ENCODE measurements at regions not wholly inside any gene's neighbourhood (a gene's known extent, or its start where the extent isn't known, plus 50 kb on each side); places are given as distances from the start of the nearest gene placed in this dataset.

DNA sequence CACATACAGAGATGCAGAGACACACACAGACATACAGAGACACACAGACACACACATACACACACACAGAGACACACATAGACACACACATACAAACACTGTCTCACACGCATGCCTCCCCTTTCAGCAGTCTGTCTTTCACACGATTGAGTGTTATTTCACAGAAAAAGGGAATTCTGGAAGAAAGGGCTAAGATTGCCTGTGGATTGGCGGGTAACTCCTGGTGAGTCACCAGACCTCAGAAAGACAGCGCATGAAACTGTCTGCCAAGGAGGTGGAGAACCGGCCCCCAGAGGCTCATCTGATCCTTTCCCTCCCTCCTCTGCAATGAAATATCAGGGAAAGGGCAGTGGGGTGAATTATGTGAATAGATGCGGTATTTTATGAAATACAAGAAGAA, 127.2 kb upstream of the GSC start:
- DNase-seq (ENCODE audit: low spot score) = no peak
- Histone ChIP-seq H3K4me3 (no peak overlapping the region), H3K27me3 (no peaks in the 10 kb centered on the region), H2AFZ (no peak overlapping the region), H3K9me3 (ENCODE audit: low read depth) (no peaks in the 10 kb centered on the region), H3K36me3 (replicated peaks; ENCODE audit: insufficient read depth, low read depth) (no peaks in the 10 kb centered on the region), H3K79me2 (no peaks in the 10 kb centered on the region), H3K4me1 (ENCODE audit: insufficient read depth) (no peaks in the 10 kb centered on the region), H3K27ac (no peak overlapping the region), H3K9me2 (replicated peaks; ENCODE audit: insufficient read depth) (no peaks in the 10 kb centered on the region), H3K4me2 (no peak overlapping the region), H4K20me1 (ENCODE audit: insufficient read depth, poor library complexity, severe bottlenecking) (no peaks in the 10 kb centered on the region)
- TF ChIP-seq EZH2 (IDR thresholded peaks at IDR 0.05; ENCODE audit: borderline replicate concordance) (no peak), EZH2phosphoT487 (IDR thresholded peaks at IDR 0.05; ENCODE audit: low read depth, severe bottlenecking, unreplicated experiment) (no peak)
- TF ChIP-seq, protein P1, sequence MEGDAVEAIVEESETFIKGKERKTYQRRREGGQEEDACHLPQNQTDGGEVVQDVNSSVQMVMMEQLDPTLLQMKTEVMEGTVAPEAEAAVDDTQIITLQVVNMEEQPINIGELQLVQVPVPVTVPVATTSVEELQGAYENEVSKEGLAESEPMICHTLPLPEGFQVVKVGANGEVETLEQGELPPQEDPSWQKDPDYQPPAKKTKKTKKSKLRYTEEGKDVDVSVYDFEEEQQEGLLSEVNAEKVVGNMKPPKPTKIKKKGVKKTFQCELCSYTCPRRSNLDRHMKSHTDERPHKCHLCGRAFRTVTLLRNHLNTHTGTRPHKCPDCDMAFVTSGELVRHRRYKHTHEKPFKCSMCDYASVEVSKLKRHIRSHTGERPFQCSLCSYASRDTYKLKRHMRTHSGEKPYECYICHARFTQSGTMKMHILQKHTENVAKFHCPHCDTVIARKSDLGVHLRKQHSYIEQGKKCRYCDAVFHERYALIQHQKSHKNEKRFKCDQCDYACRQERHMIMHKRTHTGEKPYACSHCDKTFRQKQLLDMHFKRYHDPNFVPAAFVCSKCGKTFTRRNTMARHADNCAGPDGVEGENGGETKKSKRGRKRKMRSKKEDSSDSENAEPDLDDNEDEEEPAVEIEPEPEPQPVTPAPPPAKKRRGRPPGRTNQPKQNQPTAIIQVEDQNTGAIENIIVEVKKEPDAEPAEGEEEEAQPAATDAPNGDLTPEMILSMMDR (IDR thresholded peaks at IDR 0.05; ENCODE audit: poor library complexity) = no peak
- WGBS (ENCODE audit: low lambda C conversion rate, missing lambda C conversion rate) = 64% methylated on average over 6 of the region's 6 CpGs

DNA sequence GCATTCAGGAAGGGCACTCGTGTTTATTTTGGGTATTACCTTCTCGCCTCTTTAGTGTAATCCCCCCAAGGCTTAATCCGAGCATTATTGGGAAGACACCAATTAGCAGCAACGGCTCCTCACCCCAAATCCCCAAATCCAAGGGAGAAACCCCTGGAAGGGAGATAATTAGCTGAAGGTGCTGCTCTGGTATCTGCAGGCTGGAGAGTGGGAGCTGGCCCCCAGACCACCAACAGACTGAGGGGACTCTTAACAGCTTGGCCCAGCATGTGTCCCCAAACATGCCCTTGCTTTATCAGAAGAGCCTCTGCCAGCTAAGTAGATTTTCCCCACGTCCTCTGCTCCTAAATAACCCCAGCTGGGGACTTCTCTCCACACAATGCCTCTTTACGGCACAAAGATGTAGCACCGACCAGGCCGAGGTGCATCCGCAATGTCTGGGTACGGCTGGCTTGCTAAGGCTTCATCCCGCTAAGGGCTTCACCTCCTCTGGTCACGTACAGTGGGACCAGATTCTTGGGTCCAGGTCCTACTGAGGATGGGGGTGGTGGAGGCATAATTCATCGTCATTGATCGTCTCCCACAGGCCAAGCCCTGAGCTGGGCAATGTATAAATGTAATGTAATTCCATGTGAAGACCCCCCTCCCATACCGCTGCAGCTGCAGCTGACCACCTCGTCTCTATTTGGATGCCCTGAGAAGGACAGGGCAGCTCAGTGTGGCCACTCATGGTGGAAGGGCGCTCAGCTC, 123.7 kb upstream of the GSC start:
- H4K20me1 ChIP-seq (ENCODE audit: insufficient read depth, poor library complexity, severe bottlenecking) = no peaks in the 10 kb centered on the region
- H3K9me3 ChIP-seq (ENCODE audit: low read depth) = no peaks in the 10 kb centered on the region
- no peak overlapping the region for H2AFZ ChIP-seq
- no peak for DNase-seq (ENCODE audit: low spot score)
- H3K79me2 ChIP-seq = no peaks in the 10 kb centered on the region
- no peaks in the 10 kb centered on the region for H3K27me3 ChIP-seq
- H3K36me3 ChIP-seq (replicated peaks; ENCODE audit: insufficient read depth, low read depth) = no peaks in the 10 kb centered on the region
- 71% methylated on average over 17 of the region's 17 CpGs for WGBS (ENCODE audit: low lambda C conversion rate, missing lambda C conversion rate)
- no peak overlapping the region for H3K4me3 ChIP-seq
- H3K27ac ChIP-seq = no peak overlapping the region
- no peaks in the 10 kb centered on the region for H3K4me1 ChIP-seq (ENCODE audit: insufficient read depth)
- no peak for TF ChIP-seq EZH2phosphoT487 (IDR thresholded peaks at IDR 0.05; ENCODE audit: low read depth, severe bottlenecking, unreplicated experiment)
- TF ChIP-seq, protein P1 (IDR thresholded peaks at IDR 0.05; ENCODE audit: poor library complexity) = no peak
- no peak for TF ChIP-seq EZH2 (IDR thresholded peaks at IDR 0.05; ENCODE audit: borderline replicate concordance)
- no peaks in the 10 kb centered on the region for H3K9me2 ChIP-seq (replicated peaks; ENCODE audit: insufficient read depth)
- H3K4me2 ChIP-seq = no peak overlapping the region

DNA sequence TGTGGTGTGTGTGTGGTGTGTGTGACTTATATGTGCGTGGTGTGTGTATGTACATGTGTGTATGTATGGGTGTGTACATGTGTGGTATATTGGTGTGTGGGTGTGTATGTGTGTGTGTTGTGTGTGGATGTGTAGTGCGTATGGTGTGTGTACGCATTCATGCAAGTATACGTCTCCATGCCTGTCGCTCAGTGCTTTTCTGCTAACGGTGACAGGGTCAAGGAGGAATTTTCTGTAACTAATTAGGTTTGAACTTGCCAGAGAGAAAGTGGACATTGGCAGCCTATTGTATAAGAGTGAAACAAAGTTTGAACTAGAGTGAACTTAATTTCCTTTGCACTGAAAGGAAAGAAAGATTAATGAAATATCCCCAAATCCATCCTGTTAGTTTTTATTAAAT, 120.9 kb upstream of the GSC start:
- no peak overlapping the region for H3K4me2 ChIP-seq
- no peaks in the 10 kb centered on the region for H3K27me3 ChIP-seq
- no peak overlapping the region for H3K4me3 ChIP-seq
- H4K20me1 ChIP-seq (ENCODE audit: insufficient read depth, poor library complexity, severe bottlenecking) = no peaks in the 10 kb centered on the region
- no peaks in the 10 kb centered on the region for H3K9me2 ChIP-seq (replicated peaks; ENCODE audit: insufficient read depth)
- no peaks in the 10 kb centered on the region for H3K4me1 ChIP-seq (ENCODE audit: insufficient read depth)
- DNase-seq (ENCODE audit: low spot score) = no peak
- WGBS (ENCODE audit: low lambda C conversion rate, missing lambda C conversion rate) = 78% methylated on average over 6 of the region's 6 CpGs
- H3K27ac ChIP-seq = no peak overlapping the region
- no peak overlapping the region for H2AFZ ChIP-seq
- H3K9me3 ChIP-seq (ENCODE audit: low read depth) = no peaks in the 10 kb centered on the region
- TF ChIP-seq EZH2phosphoT487 (IDR thresholded peaks at IDR 0.05; ENCODE audit: low read depth, severe bottlenecking, unreplicated experiment) (no peak), EZH2 (IDR thresholded peaks at IDR 0.05; ENCODE audit: borderline replicate concordance) (no peak)
- TF ChIP-seq, protein P1 (IDR thresholded peaks at IDR 0.05; ENCODE audit: poor library complexity) = no peak
- H3K36me3 ChIP-seq (replicated peaks; ENCODE audit: insufficient read depth, low read depth) = no peaks in the 10 kb centered on the region
- no peaks in the 10 kb centered on the region for H3K79me2 ChIP-seq
